Upper lobe of left lung (tissue), 6 donors: ENCODE measurements at regions not wholly inside any gene's neighbourhood (a gene's known extent, or its start where the extent isn't known, plus 50 kb on each side); places are given as distances from the start of the nearest gene placed in this dataset.

Experiments used
- ATAC-seq, 2 donors: fragments of 200-7000 bp; cut with Tn5 transposase; one replicate each; pipeline ENCODE4 v1.9.1; 2022; ENCODE audit warnings: mild to moderate bottlenecking in 2 of 2, moderate library complexity in 2 of 2; ENCODE audit not compliant: low FRiP score in 2 of 2
- DNase-seq, 2 donors: peaks; one replicate each; pipeline ENCODE4 v3.0.0-alpha.2; 2019 to 2020
- H3K27ac ChIP-seq, 4 donors: fragments of 200-600 bp; sonication (generic); one replicate each; pipeline ENCODE4 v1.5.1; 2016 to 2019
- H3K27me3 ChIP-seq, 4 donors: fragments of 200-600 bp; sonication (generic); one replicate each; pipeline ENCODE4 v1.5.1; 2017 to 2019
- H3K36me3 ChIP-seq, 4 donors: fragments of 200-600 bp; sonication (generic); one replicate each; pipeline ENCODE4 v1.5.1; 2016 to 2019
- H3K4me1 ChIP-seq, 4 donors: fragments of 200-600 bp; sonication (generic); one replicate each; pipeline ENCODE4 v1.5.1; 2018 to 2019
- H3K4me3 ChIP-seq, 4 donors: fragments of 200-600 bp; sonication (generic); one replicate each; pipeline ENCODE4 v1.5.1; 2017 to 2019; ENCODE audit warnings: mild to moderate bottlenecking in 2 of 4, moderate library complexity in 1 of 4
- H3K9me3 ChIP-seq, 4 donors: fragments of 200-600 bp; sonication (generic); one replicate each; pipeline ENCODE4 v1.5.1; 2018 to 2019
- CTCF ChIP-seq, 6 experiments: fragments of 450-650 bp in 4 of 6; fragments of 200-600 bp in 2 of 6; sonication (generic) in 2 of 6; IDR thresholded peaks; one replicate each; pipeline ENCODE4 v1.5.1; 2016 to 2019; ENCODE audit warnings: antibody characterized with exemption in 6 of 6
- EP300 ChIP-seq, 4 donors: sonication (generic); formaldehyde crosslinking; IDR thresholded peaks; one replicate each; pipeline ENCODE4 v1.5.1; 2017; ENCODE audit warnings: antibody characterized with exemption in 4 of 4, control low read depth in 2 of 4
- POLR2A ChIP-seq, 4 donors: fragments of 450-650 bp; IDR thresholded peaks; one replicate each; pipeline ENCODE4 v1.5.1; 2016 to 2017; ENCODE audit warnings: antibody characterized with exemption in 4 of 4, mild to moderate bottlenecking in 2 of 4
- POLR2AphosphoS5 ChIP-seq, 2 donors: sonication (generic); formaldehyde crosslinking; IDR thresholded peaks; one replicate each; pipeline ENCODE4 v1.5.1; 2017; ENCODE audit warnings: antibody characterized with exemption in 2 of 2
- WGBS, 2 donors: methylation state at CpG; one replicate each; pipeline ENCODE4 v1.1.5; 2017 to 2018; 5-methylcytosine and 5-hydroxymethylcytosine counted together
- donor health status: DM: no; HTN: no; CAD: no; lungs with moderate emphysema.
- donor health status: DM: no; HTN: yes; CAD: no; lungs with severe emphysema.

- DNase-seq (no peak), ATAC-seq (no peak)
- Histone ChIP-seq H3K9me3 (no peaks in the 10 kb centered on the region), H3K27me3 (no peaks in the 10 kb centered on the region), H3K27ac (no peak overlapping the region), H3K4me3 (no peak overlapping the region), H3K36me3 (no peaks in the 10 kb centered on the region), H3K4me1 (no peaks in the 10 kb centered on the region)
- no peak for TF ChIP-seq POLR2AphosphoS5 (IDR thresholded peaks at IDR 0.05)
- WGBS, 2 donors, result 62 to 76% methylated on average over 1 of the region's 1 CpG
Observed at GRCh38 chr2:186031229-186031628, 292.6 kb downstream of the FSIP2 start.

GRCh38 chr2:186032102-186032738 is 293.6 kb downstream of the FSIP2 start:
- no peaks in the 10 kb centered on the region for H3K9me3 ChIP-seq
- 91 to 98% methylated on average over 2 of the region's 2 CpGs for WGBS, 2 donors
- no peak for TF ChIP-seq EP300 (IDR thresholded peaks at IDR 0.05)
- TF ChIP-seq CTCF (IDR thresholded peaks at IDR 0.05), result no peak
- no peak overlapping the region for H3K27ac ChIP-seq
- no peak for DNase-seq
- H3K4me1 ChIP-seq, result no peaks in the 10 kb centered on the region
- no peaks in the 10 kb centered on the region for H3K36me3 ChIP-seq
- ATAC-seq, result no peak
- no peak overlapping the region for H3K4me3 ChIP-seq
- no peaks in the 10 kb centered on the region for H3K27me3 ChIP-seq

GRCh38 chr2:186032930-186033329 is 294.3 kb downstream of the FSIP2 start:
- DNase-seq (no peak), ATAC-seq (no peak)
- H3K4me3 ChIP-seq, result no peak overlapping the region
- TF ChIP-seq POLR2A (IDR thresholded peaks at IDR 0.05) (no peak), POLR2AphosphoS5 (IDR thresholded peaks at IDR 0.05) (no peak), CTCF (IDR thresholded peaks at IDR 0.05) (no peak)
- H3K27me3 ChIP-seq, result no peaks in the 10 kb centered on the region
- 85 to 94% methylated on average over 2 of the region's 2 CpGs for WGBS, 2 donors
- H3K27ac ChIP-seq, result no peak overlapping the region
- no peaks in the 10 kb centered on the region for H3K9me3 ChIP-seq
- no peaks in the 10 kb centered on the region for H3K36me3 ChIP-seq
- no peaks in the 10 kb centered on the region for H3K4me1 ChIP-seq

DNA sequence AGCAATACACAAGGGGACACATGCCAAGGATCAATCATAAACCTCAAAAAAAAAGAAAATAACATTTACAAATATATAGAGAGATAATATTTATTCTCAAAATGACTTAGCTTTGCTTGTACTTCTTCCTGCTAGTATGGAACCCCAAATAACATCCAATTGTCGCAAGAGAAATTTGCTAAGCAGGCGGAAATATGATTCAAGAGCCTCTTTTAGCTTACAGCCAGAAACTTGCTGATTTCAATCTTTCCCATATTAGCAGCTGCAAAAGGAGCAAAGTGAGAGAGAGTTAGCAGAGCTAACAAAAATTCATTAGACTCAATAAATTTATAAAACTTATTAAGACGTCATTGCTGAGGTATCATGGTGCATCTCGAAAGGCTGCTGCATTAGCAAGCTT is 294.9 kb downstream of the FSIP2 start:
- WGBS, 2 donors, result 91 to 92% methylated on average over 4 of the region's 4 CpGs
- H3K27ac ChIP-seq, result no peak overlapping the region
- no peak for DNase-seq
- no peak for ATAC-seq
- no peaks in the 10 kb centered on the region for H3K27me3 ChIP-seq
- no peaks in the 10 kb centered on the region for H3K9me3 ChIP-seq
- H3K4me1 ChIP-seq, result no peaks in the 10 kb centered on the region
- no peak overlapping the region for H3K4me3 ChIP-seq
- TF ChIP-seq POLR2AphosphoS5 (IDR thresholded peaks at IDR 0.05) (no peak), EP300 (IDR thresholded peaks at IDR 0.05) (no peak)
- no peaks in the 10 kb centered on the region for H3K36me3 ChIP-seq

GRCh38 chr2:186036862-186037449 is 298.4 kb downstream of the FSIP2 start:
- 84 to 88% methylated on average over 2 of the region's 2 CpGs for WGBS, 2 donors
- Histone ChIP-seq H3K27ac (no peak overlapping the region), H3K4me3 (no peak overlapping the region), H3K4me1 (no peaks in the 10 kb centered on the region), H3K9me3 (no peaks in the 10 kb centered on the region), H3K27me3 (no peaks in the 10 kb centered on the region), H3K36me3 (no peaks in the 10 kb centered on the region)
- ATAC-seq (no peak), DNase-seq (no peak)
- TF ChIP-seq POLR2AphosphoS5 (IDR thresholded peaks at IDR 0.05) (no peak), POLR2A (IDR thresholded peaks at IDR 0.05) (no peak), CTCF (IDR thresholded peaks at IDR 0.05) (no peak), EP300 (IDR thresholded peaks at IDR 0.05) (no peak)
